Hematopoietic multipotent progenitor cell treated with erythropoietin and hydrocortisone succinate and interleukin-3 and kit ligand, for 17 days (in vitro differentiated cells): ENCODE measurements at regions not wholly inside any gene's neighbourhood (a gene's known extent, or its start where the extent isn't known, plus 50 kb on each side); places are given as distances from the start of the nearest gene placed in this dataset.

Experiments
- DNase-seq: peaks from one replicate; pipeline ENCODE4 v3.0.0-alpha.2; 2015; ENCODE audit warnings: low spot score

DNA sequence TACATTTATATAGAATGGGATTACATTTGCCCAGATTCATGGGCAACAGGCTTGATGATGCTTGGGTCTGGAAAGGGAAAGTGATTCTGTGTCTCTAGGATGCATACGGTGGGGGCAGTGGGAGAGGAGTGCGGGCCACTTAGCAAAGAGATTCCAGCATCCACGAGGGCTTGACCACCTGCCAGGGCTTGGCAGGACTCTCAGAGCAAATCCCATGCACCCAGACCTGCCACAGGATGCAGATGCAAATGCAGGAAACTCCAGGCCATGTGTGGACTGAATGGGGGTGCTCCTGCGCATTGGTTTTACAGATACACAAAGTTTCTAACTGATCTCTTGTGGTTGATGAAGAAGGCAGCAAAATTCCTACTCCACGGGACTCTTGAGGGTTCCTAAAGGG is 334.7 kb downstream of the CYRIA start:
- DNase-seq: no peak

DNA sequence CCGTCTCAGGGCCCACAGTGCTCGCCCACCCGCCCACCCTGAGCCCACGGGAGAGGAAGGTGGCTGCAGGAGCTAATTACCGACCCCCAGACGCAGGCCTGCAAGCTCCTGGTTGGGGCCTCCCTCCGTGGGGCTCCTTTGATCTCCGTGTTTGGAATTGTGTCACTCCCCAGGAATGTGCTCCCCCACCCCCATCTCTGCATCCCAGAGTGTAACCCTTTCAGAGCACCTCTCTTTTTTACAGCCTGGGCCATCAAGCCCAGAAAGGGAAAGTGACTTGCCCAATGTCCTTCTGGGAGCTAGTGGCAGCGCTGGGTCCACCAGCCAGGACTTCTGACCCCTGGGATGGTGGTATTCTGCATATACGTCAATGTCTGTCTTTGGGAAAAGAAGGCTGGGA is 335.1 kb downstream of the CYRIA start:
- DNase-seq: no peak

DNA sequence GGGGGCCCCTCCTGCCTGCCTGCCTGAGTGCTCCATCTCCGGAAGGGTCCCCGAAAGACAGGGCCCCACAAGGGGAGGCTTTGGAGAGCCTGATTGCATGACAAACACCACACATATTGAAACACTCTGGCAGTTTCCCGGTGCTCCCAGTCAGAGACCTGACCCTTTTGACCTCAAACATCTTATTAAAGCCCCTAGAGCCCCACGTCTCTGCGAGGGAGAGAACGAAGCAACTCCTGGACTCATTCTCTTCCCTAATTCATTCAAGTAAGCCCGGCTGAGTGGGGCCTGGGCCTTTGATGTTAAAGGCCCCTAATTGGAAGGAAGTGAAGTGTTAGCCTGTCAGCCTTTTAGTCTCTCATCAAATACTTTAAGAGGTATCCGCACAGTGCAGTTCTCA is 335.6 kb downstream of the CYRIA start:
- DNase-seq: no peak

DNA sequence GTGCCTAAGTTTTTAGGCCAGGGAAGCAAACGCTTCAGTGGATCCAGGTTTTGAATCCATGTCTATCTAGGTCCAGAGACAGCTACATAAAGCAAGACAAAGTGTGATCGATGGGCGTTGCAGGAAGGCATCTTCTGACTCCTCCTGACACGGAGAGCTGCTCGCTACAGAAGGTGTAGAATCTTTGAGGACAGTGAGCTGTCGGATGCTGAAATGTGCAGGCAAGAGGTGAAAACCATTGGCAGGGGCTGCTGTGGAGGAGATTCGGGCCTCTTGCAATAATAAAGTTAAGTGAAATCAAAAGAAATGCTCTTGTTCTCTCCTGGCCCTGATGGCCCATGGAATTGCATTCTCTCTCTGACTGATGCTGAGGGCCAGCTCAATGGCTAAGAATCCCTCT is 336.2 kb downstream of the CYRIA start:
- no peak for DNase-seq

DNA sequence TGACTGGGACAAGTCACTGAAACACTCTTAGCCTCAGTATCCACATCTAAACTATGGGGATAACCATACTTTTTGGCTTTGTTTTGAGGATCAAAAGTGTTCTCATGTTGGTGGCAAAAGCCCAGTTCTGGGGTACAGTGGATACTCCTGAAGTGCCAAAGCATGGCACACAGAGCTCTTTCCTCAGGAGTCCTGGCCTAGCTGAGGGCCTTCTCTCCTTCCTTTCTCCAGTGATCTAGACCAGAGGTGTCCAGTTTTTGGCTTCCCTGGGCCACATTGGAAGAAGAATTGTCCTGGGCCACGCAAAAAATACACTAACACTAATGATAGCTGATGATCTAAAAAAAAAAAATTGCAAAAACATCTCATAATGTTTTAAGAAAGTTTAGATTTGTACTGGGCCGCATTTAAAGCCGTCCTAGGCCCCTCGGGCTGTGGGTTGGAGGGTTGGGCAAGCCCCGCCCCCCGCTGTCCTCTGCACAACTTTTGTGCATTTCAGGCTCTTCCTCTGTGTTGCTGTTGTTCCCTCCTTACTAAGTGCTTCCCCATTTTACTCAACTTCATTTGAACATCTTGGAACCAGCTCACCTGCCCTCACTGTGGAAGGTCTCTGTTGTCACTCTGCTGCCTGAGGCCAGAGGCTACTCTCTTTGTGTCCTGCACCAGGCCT is 337.0 kb downstream of the CYRIA start:
- no peak for DNase-seq

DNA sequence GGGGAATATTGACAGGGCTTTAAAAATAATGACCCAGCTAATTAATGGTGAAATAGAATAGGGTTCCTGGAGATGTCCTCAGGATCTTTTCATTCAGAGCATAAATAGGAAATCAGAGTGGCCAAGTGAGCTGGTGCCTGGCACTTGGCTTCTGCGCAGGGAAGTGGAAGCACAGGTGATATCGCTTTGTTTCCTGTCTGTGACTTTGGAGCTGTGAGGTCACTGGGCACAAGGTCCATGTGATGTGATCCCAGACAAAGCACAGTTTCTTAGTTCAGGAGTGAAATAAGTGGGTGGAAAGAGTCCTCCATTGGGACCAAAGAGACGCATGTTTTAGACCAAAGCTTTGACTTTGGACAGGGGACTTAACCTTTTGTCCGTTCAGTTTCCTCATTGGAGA is 338.3 kb downstream of the CYRIA start:
- no peak for DNase-seq

DNA sequence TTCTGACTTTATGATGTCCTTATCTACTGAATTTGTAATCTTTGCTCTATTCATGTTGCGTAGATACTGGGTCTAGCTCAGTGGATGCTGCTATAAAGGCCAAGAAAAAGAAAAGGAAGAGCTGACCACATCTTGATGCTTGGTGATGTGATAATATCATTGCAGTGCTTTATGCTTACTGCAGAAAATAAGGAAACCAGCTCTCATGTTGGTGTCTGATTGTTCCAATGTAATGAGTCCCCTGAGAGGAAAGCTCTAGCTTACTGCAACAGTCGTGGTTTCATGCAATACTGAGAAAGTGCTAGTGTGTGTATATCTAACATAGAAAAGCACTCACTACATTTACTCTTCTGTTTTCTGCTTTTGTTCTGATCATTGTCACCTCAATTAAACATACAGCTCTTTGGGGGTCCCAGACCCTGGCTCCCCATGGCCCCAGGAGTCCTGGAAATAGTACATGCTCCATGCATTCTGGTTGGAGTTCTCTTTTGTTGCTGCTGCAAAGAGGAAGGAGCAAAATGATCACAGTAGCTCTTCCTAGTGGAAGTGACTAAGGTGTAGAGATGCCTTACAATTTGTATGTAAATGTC is 338.8 kb downstream of the CYRIA start:
- no peak for DNase-seq

DNA sequence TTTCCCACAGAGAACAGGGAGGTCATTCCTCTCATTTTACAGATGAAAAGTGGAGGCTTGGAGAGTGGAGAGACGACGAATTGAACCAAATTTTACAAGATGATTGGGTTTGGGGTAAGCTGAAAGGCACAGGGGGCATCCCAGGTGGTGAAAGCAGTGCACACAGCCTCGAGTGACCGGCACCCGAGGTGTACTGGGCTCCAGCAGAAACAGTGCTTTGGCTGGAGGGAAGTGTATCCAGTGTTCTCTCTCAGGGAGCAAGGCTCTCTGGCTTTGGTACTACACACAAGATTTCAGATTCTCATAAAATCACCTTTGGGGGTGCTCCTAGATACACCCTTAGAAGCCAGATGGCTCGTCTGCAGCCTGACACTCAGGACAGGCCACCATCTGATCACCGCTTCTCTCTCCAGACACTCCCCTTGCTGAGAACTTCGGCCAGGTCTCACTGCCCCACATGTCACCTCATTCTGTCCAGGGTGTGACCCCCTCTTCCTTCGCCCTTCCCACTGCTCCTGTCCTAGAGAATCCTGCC is 339.6 kb downstream of the CYRIA start:
- DNase-seq: no peak

DNA sequence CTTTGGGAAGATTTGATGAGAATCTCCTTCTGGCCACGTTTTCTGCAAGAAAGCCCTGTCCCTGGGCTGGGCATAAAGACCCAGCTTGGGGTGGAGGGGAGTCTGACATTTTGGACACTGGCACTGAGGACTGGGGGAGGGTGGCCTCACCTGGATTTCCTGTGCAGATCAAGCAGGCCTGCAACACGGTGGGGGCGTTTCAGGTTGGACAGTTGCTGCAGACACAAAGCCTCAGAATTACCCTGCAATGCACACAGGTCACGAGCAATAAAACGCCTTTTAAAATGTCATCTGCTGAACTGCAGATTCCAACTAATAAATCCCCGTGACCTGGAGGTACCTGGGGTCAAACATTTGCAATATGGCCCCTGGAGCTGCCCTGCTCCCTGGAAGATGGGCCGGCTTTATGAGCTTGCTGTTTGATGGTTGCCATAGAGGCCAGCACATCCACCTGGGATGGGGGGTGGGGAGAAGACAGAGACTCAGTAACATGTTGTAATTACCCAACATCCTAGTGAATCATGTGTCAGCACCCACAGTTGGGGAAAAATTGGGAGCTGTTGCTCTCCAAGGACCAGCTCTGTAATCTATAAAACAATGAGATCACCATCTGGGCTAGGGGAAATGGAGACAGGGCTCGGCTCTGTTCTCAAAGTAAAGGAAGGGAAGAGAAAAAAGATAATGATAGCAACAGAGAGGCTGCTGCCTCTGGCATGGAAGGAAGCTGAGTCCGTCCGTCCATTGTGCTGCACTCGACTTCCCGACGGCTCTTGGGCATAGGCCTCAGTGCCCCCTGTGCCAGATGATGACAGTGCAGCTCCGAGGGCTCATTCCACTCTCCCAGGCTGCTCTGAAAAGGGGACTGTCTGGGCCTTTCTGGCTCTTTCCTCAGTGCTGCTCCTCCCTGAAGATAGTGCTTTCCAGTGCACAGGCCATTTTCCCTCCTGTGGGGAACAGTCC is 340.3 kb downstream of the CYRIA start:
- no peak for DNase-seq

DNA sequence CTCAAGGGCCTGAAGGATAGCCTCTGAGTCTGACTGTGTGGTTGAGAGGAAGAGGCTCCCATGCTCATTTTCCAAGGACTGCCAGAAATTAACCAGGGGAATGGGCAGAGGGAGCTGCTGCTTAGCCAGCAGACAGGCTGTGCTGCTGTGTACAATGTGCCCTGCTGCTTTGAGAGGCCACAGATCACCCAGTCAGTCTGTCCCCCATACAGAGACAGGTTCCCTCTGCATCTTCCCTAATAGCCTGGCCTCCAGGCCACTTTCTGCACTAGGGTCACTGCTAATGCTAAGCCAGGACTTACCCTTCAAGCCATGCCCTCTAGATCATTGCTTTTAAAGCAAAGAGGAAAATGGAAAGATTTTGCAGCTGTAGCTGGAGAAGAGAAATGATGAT is 341.1 kb downstream of the CYRIA start:
- no peak for DNase-seq

DNA sequence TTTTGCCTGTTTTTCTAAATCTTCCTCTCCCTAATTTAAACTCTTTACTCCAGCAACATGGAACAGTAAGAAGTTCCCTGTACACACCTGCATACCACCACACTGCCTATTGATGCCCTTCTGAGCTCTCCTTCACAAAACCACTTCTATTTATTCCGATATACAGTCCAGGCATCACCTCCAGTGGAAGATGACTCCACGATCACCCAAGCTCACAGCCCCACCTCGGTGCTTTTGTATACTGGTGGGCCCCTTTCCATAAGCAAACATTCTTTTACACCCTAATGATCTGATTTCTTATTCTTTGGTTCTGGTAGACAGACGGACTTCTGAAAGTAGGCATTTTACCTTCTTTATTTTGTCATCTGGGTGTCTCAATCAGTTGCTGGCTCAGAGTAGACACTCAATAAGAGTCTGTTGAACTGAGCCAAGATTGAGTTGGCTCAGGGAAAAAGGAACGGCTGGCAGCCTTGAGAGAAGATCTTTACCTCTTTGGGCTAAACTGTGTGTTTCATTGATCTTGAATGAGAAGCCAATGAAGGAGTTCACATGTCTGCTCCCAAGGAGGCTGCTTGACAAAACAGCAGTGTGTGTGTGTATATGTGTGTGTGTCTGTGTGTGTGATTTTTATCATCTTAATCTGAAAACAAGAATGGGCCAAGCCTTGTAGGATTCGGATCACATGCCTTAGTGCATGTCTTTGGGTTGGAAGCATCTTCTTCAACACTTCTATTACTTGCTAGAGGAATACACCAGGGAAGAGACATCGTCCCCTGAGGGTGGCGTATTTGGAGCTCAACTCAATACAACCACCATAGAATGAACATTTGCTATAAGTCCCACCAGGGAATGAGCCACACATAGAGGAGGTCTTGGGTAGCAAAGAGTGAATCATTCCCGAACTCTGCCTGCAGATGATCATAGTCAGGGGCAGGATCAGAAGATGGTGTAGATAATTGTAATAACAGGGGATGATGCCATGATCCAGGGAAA is 341.8 kb downstream of the CYRIA start:
- no peak for DNase-seq

DNA sequence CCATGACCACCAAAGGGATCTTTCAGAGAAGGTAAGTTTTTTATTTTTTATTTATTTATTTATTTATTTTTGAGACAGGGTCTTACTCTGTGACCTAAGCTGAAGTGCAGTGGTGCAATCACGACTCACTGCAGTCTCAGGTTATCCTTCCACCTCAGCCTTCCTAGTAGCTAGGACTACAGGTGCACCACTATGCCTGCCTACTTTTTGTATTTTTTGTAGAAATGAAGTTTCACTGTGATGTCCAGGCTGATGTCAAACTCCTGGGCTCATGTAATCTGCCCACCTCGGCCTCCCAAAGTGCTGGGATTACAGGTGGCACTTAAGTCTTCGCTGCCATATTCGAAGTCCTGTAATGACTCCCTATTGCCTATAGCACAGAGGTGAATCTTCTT is 342.5 kb downstream of the CYRIA start:
- DNase-seq: no peak

DNA sequence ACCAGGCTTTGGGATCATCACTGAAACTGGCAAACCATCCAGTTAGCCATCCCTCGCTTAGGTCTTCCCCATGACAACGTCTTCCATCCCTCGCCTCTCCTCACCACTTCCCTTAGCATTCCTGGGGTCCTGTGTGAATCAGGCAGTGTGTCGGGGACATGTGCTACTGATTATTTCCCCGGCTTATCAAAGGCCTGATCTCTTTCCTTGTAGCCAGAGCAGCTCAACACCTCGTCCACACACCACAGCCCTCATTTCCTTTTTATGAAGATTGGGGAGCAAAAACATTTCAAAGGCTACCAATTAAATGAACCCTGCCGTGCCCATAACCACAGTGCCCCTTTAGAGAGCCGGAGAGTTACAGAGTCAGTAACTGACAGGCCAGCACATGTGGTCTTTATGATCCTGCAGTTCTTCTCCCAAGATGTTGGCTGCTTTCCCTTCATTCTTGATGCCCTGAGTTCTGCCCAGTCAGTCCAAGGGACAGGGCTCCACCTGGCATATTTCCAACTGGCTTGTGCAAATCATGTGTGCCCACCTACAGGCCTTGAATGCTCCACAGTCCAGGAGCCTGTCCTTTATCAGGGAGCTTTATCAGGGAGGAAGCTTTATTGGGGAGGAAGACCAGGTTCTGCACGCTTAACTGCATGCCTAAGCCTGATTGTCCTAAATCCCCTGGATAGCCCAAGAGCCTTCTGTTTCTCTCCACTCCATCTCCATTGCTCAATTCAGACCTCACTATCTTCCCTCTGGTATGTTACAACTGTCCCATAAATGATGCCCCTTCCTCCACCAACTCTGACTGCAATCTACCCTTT is 343.1 kb downstream of the CYRIA start:
- DNase-seq: no peak

DNA sequence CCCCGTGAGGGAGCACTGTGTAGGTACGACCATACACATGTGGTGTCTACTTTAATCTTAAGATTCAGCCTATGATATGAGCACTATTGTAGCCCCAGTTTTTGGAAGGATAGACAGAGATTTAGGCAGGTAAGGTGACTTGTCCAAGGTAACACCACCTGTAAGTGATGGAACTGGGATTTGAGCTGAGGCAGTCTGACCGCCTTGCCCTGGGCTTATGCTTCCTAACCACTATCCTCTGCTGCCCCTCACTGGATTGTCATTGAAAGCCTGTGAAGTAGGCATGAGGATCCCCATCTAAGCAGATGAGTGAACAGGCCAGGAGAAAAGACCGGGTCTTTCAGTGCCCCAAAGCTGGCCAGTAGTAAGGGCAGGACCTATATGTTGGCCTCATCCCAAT is 343.8 kb downstream of the CYRIA start:
- no peak for DNase-seq

DNA sequence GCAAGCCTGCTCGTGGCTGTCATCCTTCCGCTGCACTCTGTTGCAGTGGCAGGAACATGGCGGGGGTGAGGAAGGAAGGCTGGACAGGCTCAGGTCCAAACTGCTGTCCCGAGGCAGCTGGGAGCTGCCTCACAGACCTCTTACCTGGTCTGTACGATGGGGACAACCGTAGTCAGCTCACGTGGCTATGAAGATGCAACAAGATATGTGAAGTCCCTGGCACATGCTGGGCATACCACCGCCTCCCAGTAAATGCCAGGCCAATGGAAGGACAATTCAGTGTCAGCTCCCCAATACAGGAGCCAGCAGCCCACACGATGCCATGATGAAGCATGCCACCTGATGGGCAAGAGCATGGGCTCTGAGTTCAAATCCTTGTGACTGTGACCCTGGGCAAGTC is 344.4 kb downstream of the CYRIA start:
- DNase-seq: no peak

DNA sequence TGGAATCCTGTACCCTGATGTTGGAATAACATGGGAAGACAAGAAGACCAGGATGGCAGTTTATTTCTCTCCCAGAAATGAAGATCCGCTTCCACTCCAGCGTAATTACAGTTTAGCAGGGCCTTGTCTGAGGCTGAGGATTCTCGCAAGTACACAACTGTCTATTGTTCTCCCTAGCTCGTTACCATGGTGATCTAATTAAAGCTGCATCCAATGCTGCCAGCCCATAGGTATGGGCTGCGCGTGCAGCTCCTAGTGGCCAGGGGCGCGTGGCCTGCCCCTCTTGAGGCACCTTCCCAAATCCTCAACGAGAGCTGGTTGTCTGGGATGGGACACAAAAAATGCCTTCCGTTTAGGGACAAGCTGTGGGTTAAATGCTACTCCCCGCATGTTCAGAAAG is 344.9 kb downstream of the CYRIA start:
- DNase-seq: no peak

DNA sequence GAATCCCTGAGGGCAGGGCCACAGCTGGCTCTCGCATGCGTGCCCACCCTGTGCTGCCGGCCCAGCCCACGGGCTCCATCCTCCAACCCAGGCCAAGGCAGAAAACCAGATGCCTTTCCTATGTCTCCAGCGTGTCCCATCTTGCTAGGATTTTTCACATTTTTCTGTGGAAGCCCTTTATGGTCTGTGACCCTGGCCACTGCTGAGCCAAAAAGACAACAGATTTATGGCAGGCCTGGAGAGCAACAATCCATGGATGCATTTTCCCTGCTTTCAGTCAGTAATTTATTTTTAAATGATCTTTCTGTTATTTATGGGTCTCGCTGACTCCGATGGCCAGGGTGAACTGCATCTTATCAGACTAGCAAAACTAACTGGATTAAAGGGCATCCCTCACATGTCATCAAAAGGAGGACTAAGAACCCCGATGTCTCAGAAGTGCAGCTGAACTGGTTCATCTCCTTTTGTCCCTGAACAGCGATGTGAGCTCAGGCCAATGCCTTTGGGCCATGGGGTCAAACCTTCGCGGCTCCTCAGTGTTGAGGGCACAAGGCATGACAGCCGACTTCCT is 346.0 kb downstream of the CYRIA start:
- no peak for DNase-seq

DNA sequence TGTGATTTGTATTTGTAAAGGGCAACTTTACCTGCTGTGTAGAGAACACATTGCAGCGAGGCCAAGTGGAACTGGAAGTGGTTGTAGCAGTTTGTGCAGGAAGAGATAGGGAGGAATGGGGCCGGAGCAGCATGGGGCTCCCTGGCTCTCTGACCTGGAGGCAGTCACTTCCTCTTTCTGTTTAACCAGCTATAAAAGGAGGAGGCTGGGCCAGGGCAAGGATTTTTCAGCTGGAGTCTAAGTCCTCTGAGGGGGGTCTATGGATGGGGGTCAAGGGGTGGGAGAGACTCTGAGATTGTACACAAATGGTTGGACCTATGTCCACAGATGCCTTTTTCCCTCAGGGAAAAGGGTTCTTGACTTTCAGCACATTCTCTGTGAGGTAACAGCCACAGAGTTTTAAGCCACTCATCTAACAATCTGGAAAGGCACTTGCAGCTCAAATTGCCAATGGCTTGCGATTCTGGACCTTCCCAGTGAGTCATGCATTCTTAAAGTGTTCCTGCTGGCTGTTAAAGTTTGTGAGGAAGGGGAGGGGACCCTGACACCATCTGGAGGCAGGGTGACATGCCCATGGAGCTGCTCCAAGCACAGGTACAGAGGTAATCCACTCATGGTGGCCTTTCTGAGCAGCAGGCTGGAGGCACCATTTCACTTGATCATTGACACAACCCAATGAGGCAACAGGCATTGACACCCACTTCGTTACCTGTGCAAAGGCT is 347.0 kb downstream of the CYRIA start:
- DNase-seq: no peak

DNA sequence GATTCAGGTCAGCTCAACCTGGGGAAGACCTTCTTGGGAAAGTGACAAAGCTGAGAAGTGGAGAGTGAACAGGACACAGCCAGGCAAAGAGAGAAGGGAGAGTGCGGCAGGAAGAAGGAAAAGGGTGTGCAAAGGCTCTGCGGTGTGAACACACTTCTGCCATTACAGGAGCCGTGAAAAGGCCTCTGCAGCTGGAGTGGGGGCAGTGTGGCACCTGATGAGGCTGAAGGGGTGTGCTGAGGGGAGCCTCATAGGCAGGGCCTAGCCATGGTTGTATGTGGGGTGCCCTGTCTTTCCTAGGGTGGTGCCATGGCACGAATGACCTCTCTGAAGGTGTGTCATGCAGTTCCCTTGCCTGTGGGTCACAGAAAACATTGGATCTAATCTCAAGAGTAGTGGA is 347.6 kb downstream of the CYRIA start:
- no peak for DNase-seq
